CD14-positive monocyte (primary cell): ENCODE measurements at regions not wholly inside any gene's neighbourhood (a gene's known extent, or its start where the extent isn't known, plus 50 kb on each side); places are given as distances from the start of the nearest gene placed in this dataset.

Experiments used
- DNase-seq, 3 donors: peaks; one replicate each; pipeline ENCODE4 v3.0.0-alpha.2; 2011 to 2022
- H2AFZ ChIP-seq: 2 replicates; pipeline ENCODE4 v1.6.0; 2012; ENCODE audit warnings: mild to moderate bottlenecking, low read depth, low read length, inconsistent platforms; ENCODE audit not compliant: insufficient read depth, poor library complexity, severe bottlenecking
- H3K27ac ChIP-seq, 2 donors: 1 replicate in 1 of 2; 2 replicates in 1 of 2; pipeline ENCODE4 v1.5.1; 2012 to 2013; ENCODE audit warnings: low read length in 2 of 2, control low read depth in 1 of 2, inconsistent platforms in 1 of 2, low read depth in 1 of 2, mild to moderate bottlenecking in 1 of 2
- H3K27me3 ChIP-seq, 2 donors: one replicate each; pipeline versions ENCODE4 v1.6.0 to v1.6.1; 2011 to 2013; ENCODE audit warnings: low read length in 2 of 2; ENCODE audit not compliant: control insufficient read depth in 2 of 2, insufficient read depth in 2 of 2
- H3K36me3 ChIP-seq, 2 donors: replicated peaks in 1 of 2; 1 replicate in 1 of 2; 2 replicates in 1 of 2; pipeline versions ENCODE4 v1.5.1 to v1.6.1; 2012 to 2013; ENCODE audit warnings: low read length in 2 of 2, control low read depth in 1 of 2, inconsistent platforms in 1 of 2, mild to moderate bottlenecking in 1 of 2; ENCODE audit not compliant: insufficient read depth in 2 of 2, control insufficient read depth in 1 of 2
- H3K4me1 ChIP-seq, 2 donors: 1 replicate in 1 of 2; 2 replicates in 1 of 2; pipeline versions ENCODE4 v1.5.1 to v1.6.1; 2012 to 2013; ENCODE audit warnings: low read length in 2 of 2, control low read depth in 1 of 2, inconsistent platforms in 1 of 2, mild to moderate bottlenecking in 1 of 2, moderate library complexity in 1 of 2; ENCODE audit not compliant: insufficient read depth in 2 of 2, control insufficient read depth in 1 of 2
- H3K4me2 ChIP-seq: replicated peaks from 2 replicates; pipeline ENCODE3; 2012; ENCODE audit warnings: low read length, moderate library complexity, mild to moderate bottlenecking; ENCODE audit not compliant: poor library complexity, severe bottlenecking; ENCODE audit errors: extremely low read depth
- H3K4me3 ChIP-seq, 3 experiments: fragments of 200-600 bp in 1 of 3; sonication (generic) in 1 of 3; replicated peaks in 1 of 3; 1 replicate in 2 of 3; 2 replicates in 1 of 3; pipeline ENCODE4 v1.5.1; 2011 to 2013; ENCODE audit warnings: low read length in 3 of 3, mild to moderate bottlenecking in 3 of 3, control low read depth in 2 of 3, low read depth in 2 of 3, inconsistent platforms in 1 of 3, moderate library complexity in 1 of 3
- H3K79me2 ChIP-seq: 2 replicates; pipeline ENCODE4 v1.6.0; 2012; ENCODE audit warnings: mild to moderate bottlenecking, control low read depth, inconsistent platforms, low read length, moderate library complexity; ENCODE audit not compliant: insufficient read depth
- H3K9ac ChIP-seq: 2 replicates; pipeline ENCODE4 v1.6.0; 2017; ENCODE audit warnings: low read length, mild to moderate bottlenecking; ENCODE audit not compliant: insufficient read depth, poor library complexity, severe bottlenecking
- H3K9me3 ChIP-seq, 2 donors: replicated peaks in 1 of 2; 1 replicate in 1 of 2; 2 replicates in 1 of 2; pipeline versions ENCODE4 v1.5.1 to v1.6.1; 2012 to 2013; ENCODE audit warnings: low read length in 2 of 2, control low read depth in 1 of 2; ENCODE audit not compliant: control insufficient read depth in 1 of 2, insufficient read depth in 1 of 2
- H4K20me1 ChIP-seq: 2 replicates; pipeline ENCODE4 v1.6.0; 2012; ENCODE audit warnings: mild to moderate bottlenecking, low read length, control low read depth, moderate library complexity; ENCODE audit not compliant: insufficient read depth
- H3K27ac Mint-ChIP-seq, 7 donors: one replicate each; pipeline ENCODE4 v1.8.0; 2020; ENCODE audit warnings: mild to moderate bottlenecking in 7 of 7, mixed read lengths in 7 of 7, moderate library complexity in 6 of 7, inconsistent platforms in 2 of 7
- H3K27me3 Mint-ChIP-seq, 3 donors: one replicate each; pipeline ENCODE4 v1.8.0; 2021 to 2022; ENCODE audit warnings: low read depth in 3 of 3, mild to moderate bottlenecking in 3 of 3, mixed read lengths in 3 of 3, moderate library complexity in 3 of 3, inconsistent platforms in 1 of 3
- H3K36me3 Mint-ChIP-seq, 2 donors: one replicate each; pipeline ENCODE4 v1.8.0; 2020; ENCODE audit warnings: mixed read lengths in 2 of 2, inconsistent platforms in 1 of 2, mild to moderate bottlenecking in 1 of 2
- H3K4me1 Mint-ChIP-seq: one replicate; pipeline ENCODE4 v1.8.0; 2020; ENCODE audit warnings: mild to moderate bottlenecking, mixed read lengths
- H3K4me3 Mint-ChIP-seq, 2 donors: one replicate each; pipeline ENCODE4 v1.8.0; 2020; ENCODE audit warnings: mild to moderate bottlenecking in 2 of 2, mixed read lengths in 2 of 2, moderate library complexity in 1 of 2
- H3K9me3 Mint-ChIP-seq, 7 donors: one replicate each; pipeline ENCODE4 v1.8.0; 2020 to 2022; ENCODE audit warnings: mixed read lengths in 7 of 7, mild to moderate bottlenecking in 6 of 7, moderate library complexity in 6 of 7, inconsistent platforms in 2 of 7
- WGBS: methylation state at CpG from one replicate; pipeline ENCODE4 v1.1.5; 2013; ENCODE audit warnings: missing lambda C conversion rate; ENCODE audit not compliant: insufficient coverage; 5-methylcytosine and 5-hydroxymethylcytosine counted together
- intact Hi-C, 2 donors: fragments of 100-400 bp; cut with micrococcal nuclease; formaldehyde crosslinking; loops; one replicate each; pipeline versions ENCODE4 v1.15.0 to v1.15.1; 2023
- TF ChIP-seq, protein P1 (sequence below): fragments of 200-600 bp; IDR thresholded peaks from one replicate; pipeline ENCODE4 v1.8.0; 2022; ENCODE audit warnings: antibody characterized with exemption, mild to moderate bottlenecking

GRCh38 chr10:8288600-8288999, 234.1 kb downstream of the GATA3 start:
- intact Hi-C loops = no loop called here
- no peaks in the 10 kb centered on the region for H3K79me2 ChIP-seq
- H3K9ac ChIP-seq = no peak overlapping the region
- DNase-seq = no peak
- Mint-ChIP-seq H3K27ac (no peak overlapping the region), H3K4me1 (no peaks in the 10 kb centered on the region), H3K9me3 (peaks cover 0 to 7% (median 0%) of the 10 kb centered on the region in 7 donors), H3K27me3 (peaks cover 2 to 5% (median 3%) of the 10 kb centered on the region in 3 donors), H3K36me3 (no peaks in the 10 kb centered on the region), H3K4me3 (no peak overlapping the region)
- no peaks in the 10 kb centered on the region for H4K20me1 ChIP-seq
- H3K4me3 ChIP-seq = no peak overlapping the region
- 87% methylated on average over 6 of the region's 9 CpGs for WGBS
- TF ChIP-seq, protein P1, sequence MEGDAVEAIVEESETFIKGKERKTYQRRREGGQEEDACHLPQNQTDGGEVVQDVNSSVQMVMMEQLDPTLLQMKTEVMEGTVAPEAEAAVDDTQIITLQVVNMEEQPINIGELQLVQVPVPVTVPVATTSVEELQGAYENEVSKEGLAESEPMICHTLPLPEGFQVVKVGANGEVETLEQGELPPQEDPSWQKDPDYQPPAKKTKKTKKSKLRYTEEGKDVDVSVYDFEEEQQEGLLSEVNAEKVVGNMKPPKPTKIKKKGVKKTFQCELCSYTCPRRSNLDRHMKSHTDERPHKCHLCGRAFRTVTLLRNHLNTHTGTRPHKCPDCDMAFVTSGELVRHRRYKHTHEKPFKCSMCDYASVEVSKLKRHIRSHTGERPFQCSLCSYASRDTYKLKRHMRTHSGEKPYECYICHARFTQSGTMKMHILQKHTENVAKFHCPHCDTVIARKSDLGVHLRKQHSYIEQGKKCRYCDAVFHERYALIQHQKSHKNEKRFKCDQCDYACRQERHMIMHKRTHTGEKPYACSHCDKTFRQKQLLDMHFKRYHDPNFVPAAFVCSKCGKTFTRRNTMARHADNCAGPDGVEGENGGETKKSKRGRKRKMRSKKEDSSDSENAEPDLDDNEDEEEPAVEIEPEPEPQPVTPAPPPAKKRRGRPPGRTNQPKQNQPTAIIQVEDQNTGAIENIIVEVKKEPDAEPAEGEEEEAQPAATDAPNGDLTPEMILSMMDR = no peak
- H3K36me3 ChIP-seq = no peaks in the 10 kb centered on the region
- no peaks in the 10 kb centered on the region for H3K9me3 ChIP-seq
- no peak overlapping the region for H2AFZ ChIP-seq
- no peaks in the 10 kb centered on the region for H3K4me1 ChIP-seq
- no peak overlapping the region for H3K4me2 ChIP-seq
- no peaks in the 10 kb centered on the region for H3K27me3 ChIP-seq
- H3K27ac ChIP-seq = no peak overlapping the region

- Mint-ChIP-seq H3K27me3 (peaks cover 2 to 5% (median 3%) of the 10 kb centered on the region in 3 donors), H3K9me3 (peaks cover 0 to 4% (median 0%) of the 10 kb centered on the region in 7 donors), H3K36me3 (no peaks in the 10 kb centered on the region), H3K4me1 (no peaks in the 10 kb centered on the region), H3K27ac (no peak overlapping the region), H3K4me3 (no peak overlapping the region)
- Histone ChIP-seq H3K9ac (no peak overlapping the region), H3K4me2 (no peak overlapping the region), H3K9me3 (no peaks in the 10 kb centered on the region), H3K4me1 (no peaks in the 10 kb centered on the region), H3K27me3 (no peaks in the 10 kb centered on the region), H2AFZ (no peak overlapping the region), H4K20me1 (no peaks in the 10 kb centered on the region), H3K36me3 (no peaks in the 10 kb centered on the region), H3K79me2 (no peaks in the 10 kb centered on the region), H3K4me3 (no peak overlapping the region), H3K27ac (no peak overlapping the region)
- no peak for DNase-seq
- WGBS = 87% methylated on average over 2 of the region's 4 CpGs
- TF ChIP-seq, protein P1 = no peak
- intact Hi-C loops = no loop called here
These were observed 234.9 kb downstream of the GATA3 start for GRCh38 chr10:8289186-8289924.
